ENCODE measurements at regions not wholly inside any gene's neighbourhood (a gene's known extent, or its start where the extent isn't known, plus 50 kb on each side); places are given as distances from the start of the nearest gene placed in this dataset.
A peak's percentile ranks its signal among the peaks of the same experiment; 100 is the strongest.

- Histone ChIP-seq H3K36me3 (ENCODE audit: control insufficient read depth in 2 of 3, insufficient read depth in 3 of 3, low read length in 3 of 3) (no peaks in the 10 kb centered on the region), H3K4me3 (ENCODE audit: low read length in 3 of 3) (no peak overlapping the region), H3K4me1 (ENCODE audit: control insufficient read depth in 2 of 3, insufficient read depth in 2 of 3, low read depth in 1 of 3, low read length in 3 of 3) (no peaks in the 10 kb centered on the region), H3K9ac (ENCODE audit: low read length in 3 of 3) (no peak overlapping the region), H3K27ac (ENCODE audit: low read depth in 2 of 2, low read length in 2 of 2) (no peak overlapping the region), H3K27me3 (ENCODE audit: control insufficient read depth, insufficient read depth, low read length) (no peaks in the 10 kb centered on the region), H3K9me3 (ENCODE audit: control insufficient read depth in 2 of 3, insufficient read depth in 1 of 3, low read length in 3 of 3) (no peaks in the 10 kb centered on the region)
- DNase-seq (no peak), FAIRE-seq (no peak)
- TF ChIP-seq, protein P1, sequence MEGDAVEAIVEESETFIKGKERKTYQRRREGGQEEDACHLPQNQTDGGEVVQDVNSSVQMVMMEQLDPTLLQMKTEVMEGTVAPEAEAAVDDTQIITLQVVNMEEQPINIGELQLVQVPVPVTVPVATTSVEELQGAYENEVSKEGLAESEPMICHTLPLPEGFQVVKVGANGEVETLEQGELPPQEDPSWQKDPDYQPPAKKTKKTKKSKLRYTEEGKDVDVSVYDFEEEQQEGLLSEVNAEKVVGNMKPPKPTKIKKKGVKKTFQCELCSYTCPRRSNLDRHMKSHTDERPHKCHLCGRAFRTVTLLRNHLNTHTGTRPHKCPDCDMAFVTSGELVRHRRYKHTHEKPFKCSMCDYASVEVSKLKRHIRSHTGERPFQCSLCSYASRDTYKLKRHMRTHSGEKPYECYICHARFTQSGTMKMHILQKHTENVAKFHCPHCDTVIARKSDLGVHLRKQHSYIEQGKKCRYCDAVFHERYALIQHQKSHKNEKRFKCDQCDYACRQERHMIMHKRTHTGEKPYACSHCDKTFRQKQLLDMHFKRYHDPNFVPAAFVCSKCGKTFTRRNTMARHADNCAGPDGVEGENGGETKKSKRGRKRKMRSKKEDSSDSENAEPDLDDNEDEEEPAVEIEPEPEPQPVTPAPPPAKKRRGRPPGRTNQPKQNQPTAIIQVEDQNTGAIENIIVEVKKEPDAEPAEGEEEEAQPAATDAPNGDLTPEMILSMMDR (IDR thresholded peaks at IDR 0.05; ENCODE audit: borderline replicate concordance, extremely low read depth, insufficient read depth): no peak
- intact Hi-C loops (cut with DNase I): no loop called here
These were observed 171.9 kb upstream of the SULF2 start for GRCh38 chr20:47957135-47957534.

DNA sequence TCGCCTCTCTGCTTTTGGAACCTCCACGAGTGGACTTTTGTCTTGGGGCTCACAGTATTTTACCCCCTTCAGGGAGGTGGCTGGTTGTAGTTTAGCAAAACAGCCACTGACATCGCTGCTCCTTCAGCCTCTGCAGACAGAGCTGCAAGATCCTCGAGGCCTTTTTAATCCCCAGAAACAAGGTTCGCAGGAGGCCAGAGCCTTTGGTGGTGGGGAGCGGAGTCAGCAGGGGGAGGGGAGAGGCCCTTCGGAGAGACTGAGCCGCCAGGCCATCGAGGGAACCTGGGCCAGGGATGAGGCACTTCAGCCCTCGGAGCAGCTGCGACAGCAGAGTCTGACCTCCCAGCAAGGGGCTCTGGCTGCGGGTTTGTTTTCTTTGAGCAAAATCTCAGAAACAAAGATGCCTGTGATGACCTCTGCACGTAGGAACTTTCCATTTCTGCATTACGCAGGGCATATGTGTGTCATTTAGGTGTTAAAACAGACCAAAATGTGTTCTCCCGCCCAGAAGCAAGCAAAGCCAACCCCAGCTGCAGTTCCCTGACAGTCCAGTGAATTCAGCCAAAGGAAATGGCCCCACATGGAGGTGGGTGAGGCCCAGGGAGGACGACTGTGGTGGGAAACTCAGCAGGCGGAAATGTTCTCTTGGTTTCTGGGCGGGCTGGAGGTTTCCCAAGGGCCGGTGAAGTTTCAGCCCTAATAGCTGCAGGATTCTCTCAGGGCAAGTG, 171.2 kb upstream of the SULF2 start:
- no peaks in the 10 kb centered on the region for H3K4me1 ChIP-seq (ENCODE audit: control insufficient read depth in 2 of 3, insufficient read depth in 2 of 3, low read depth in 1 of 3, low read length in 3 of 3)
- no peak overlapping the region for H3K9ac ChIP-seq (ENCODE audit: low read length in 3 of 3)
- no peaks in the 10 kb centered on the region for H3K27me3 ChIP-seq (ENCODE audit: control insufficient read depth, insufficient read depth, low read length)
- H3K27ac ChIP-seq (ENCODE audit: low read depth in 2 of 2, low read length in 2 of 2): no peak overlapping the region
- no peak overlapping the region for H3K4me3 ChIP-seq (ENCODE audit: low read length in 3 of 3)
- FAIRE-seq: no peak
- intact Hi-C loops (cut with DNase I): no loop called here
- TF ChIP-seq, protein P1 (IDR thresholded peaks at IDR 0.05; ENCODE audit: borderline replicate concordance, extremely low read depth, insufficient read depth): no peak
- no peaks in the 10 kb centered on the region for H3K36me3 ChIP-seq (ENCODE audit: control insufficient read depth in 2 of 3, insufficient read depth in 3 of 3, low read length in 3 of 3)
- DNase-seq: peak in 1 of 5 donors; percentile 62
- no peaks in the 10 kb centered on the region for H3K9me3 ChIP-seq (ENCODE audit: control insufficient read depth in 2 of 3, insufficient read depth in 1 of 3, low read length in 3 of 3)

DNA sequence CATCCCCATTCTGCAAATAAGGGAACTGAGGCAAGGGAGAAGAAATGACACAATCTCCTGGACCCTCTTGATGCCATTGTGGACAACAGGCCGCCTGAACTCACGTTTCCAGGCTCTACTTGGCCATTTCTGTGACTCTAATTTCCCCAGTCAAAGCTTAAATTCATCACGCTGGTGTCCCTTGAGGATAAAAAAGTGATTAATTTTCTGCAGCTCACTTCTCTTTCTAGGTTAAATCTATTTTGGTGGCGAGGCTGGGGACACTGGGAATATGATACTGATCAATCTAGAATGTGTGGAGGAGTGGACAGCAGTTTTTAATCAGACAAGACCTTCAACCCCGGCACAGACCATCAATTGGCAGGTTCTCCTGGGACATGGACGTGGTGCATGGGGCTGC, 168.2 kb upstream of the SULF2 start:
- no peak overlapping the region for H3K9ac ChIP-seq (ENCODE audit: low read length in 3 of 3)
- DNase-seq (no peak), FAIRE-seq (no peak)
- no peaks in the 10 kb centered on the region for H3K9me3 ChIP-seq (ENCODE audit: control insufficient read depth in 2 of 3, insufficient read depth in 1 of 3, low read length in 3 of 3)
- H3K4me1 ChIP-seq (ENCODE audit: control insufficient read depth in 2 of 3, insufficient read depth in 2 of 3, low read depth in 1 of 3, low read length in 3 of 3): peaks cover 0 to 9% (median 2%) of the 10 kb centered on the region in 3 donors
- no peaks in the 10 kb centered on the region for H3K27me3 ChIP-seq (ENCODE audit: control insufficient read depth, insufficient read depth, low read length)
- TF ChIP-seq, protein P1 (IDR thresholded peaks at IDR 0.05; ENCODE audit: borderline replicate concordance, extremely low read depth, insufficient read depth): no peak
- intact Hi-C loops (cut with DNase I): no loop called here
- no peak overlapping the region for H3K4me3 ChIP-seq (ENCODE audit: low read length in 3 of 3)
- no peak overlapping the region for H3K27ac ChIP-seq (ENCODE audit: low read depth in 2 of 2, low read length in 2 of 2)
- H3K36me3 ChIP-seq (ENCODE audit: control insufficient read depth in 2 of 3, insufficient read depth in 3 of 3, low read length in 3 of 3): no peaks in the 10 kb centered on the region
